ENCODE measurements at regions not wholly inside any gene's neighbourhood (a gene's known extent, or its start where the extent isn't known, plus 50 kb on each side); places are given as distances from the start of the nearest gene placed in this dataset.

GRCh38 chr10:4688601-4689000 is 137.4 kb upstream of the AKR1E2 start:
- no peak overlapping the region for H3K4me3 Mint-ChIP-seq
- ATAC-seq (ENCODE audit: low read depth): peak; percentile 51

GRCh38 chr10:4688168-4688567 is 137.8 kb upstream of the AKR1E2 start:
- peaks cover 5% of the 10 kb centered on the region for H3K4me1 Mint-ChIP-seq
- H3K4me3 Mint-ChIP-seq: no peak overlapping the region
- no peak for DNase-seq (ENCODE audit: low spot score in 2 of 2)
- peaks cover 7% of the 10 kb centered on the region for H3K27me3 Mint-ChIP-seq
- no peaks in the 10 kb centered on the region for H3K36me3 Mint-ChIP-seq
- no peak for ATAC-seq (ENCODE audit: low read depth)
- no peak overlapping the region for H3K27ac Mint-ChIP-seq
- peaks cover 3% of the 10 kb centered on the region for H3K9me3 Mint-ChIP-seq

More at GRCh38 chr10:4688601-4689000, 137.4 kb upstream of the AKR1E2 start:
- Mint-ChIP-seq H3K27me3 (peaks cover 7% of the 10 kb centered on the region), H3K9me3 (peaks cover 5% of the 10 kb centered on the region), H3K4me1 (peaks cover 5% of the 10 kb centered on the region), H3K27ac (no peak overlapping the region), H3K36me3 (no peaks in the 10 kb centered on the region)
- no peak for DNase-seq (ENCODE audit: low spot score in 2 of 2)

GRCh38 chr10:4687397-4687796 is 138.6 kb upstream of the AKR1E2 start:
- DNase-seq (ENCODE audit: low spot score in 2 of 2) (no peak), ATAC-seq (ENCODE audit: low read depth) (no peak)
- H3K4me1 Mint-ChIP-seq: peaks cover 5% of the 10 kb centered on the region
- no peak overlapping the region for H3K4me3 Mint-ChIP-seq
- H3K27ac Mint-ChIP-seq: no peak overlapping the region
- H3K36me3 Mint-ChIP-seq: no peaks in the 10 kb centered on the region
- peaks cover 3% of the 10 kb centered on the region for H3K9me3 Mint-ChIP-seq
- peaks cover 7% of the 10 kb centered on the region for H3K27me3 Mint-ChIP-seq

GRCh38 chr10:4686644-4686996 is 139.4 kb upstream of the AKR1E2 start:
- Mint-ChIP-seq H3K27ac (no peak overlapping the region), H3K27me3 (peaks cover 7% of the 10 kb centered on the region), H3K9me3 (peaks cover under 1% of the 10 kb centered on the region), H3K4me3 (no peak overlapping the region), H3K36me3 (no peaks in the 10 kb centered on the region), H3K4me1 (peaks cover 5% of the 10 kb centered on the region)
- ATAC-seq (ENCODE audit: low read depth) (no peak), DNase-seq (ENCODE audit: low spot score in 2 of 2) (no peak)

- DNase-seq (ENCODE audit: low spot score in 2 of 2): no peak
- no peak for ATAC-seq (ENCODE audit: low read depth)
- Mint-ChIP-seq H3K4me3 (no peak overlapping the region), H3K36me3 (no peaks in the 10 kb centered on the region), H3K27ac (no peak overlapping the region), H3K9me3 (no peaks in the 10 kb centered on the region), H3K4me1 (peaks cover 5% of the 10 kb centered on the region), H3K27me3 (peaks cover 7% of the 10 kb centered on the region)
Measured at GRCh38 chr10:4685904-4686643, 139.9 kb upstream of the AKR1E2 start.

- Mint-ChIP-seq H3K9me3 (no peaks in the 10 kb centered on the region), H3K36me3 (no peaks in the 10 kb centered on the region), H3K4me1 (peaks cover 5% of the 10 kb centered on the region), H3K4me3 (no peak overlapping the region), H3K27me3 (peaks cover 7% of the 10 kb centered on the region), H3K27ac (no peak overlapping the region)
- no peak for ATAC-seq (ENCODE audit: low read depth)
- DNase-seq (ENCODE audit: low spot score in 2 of 2): no peak
Measured at GRCh38 chr10:4685491-4685890, 140.5 kb upstream of the AKR1E2 start.

GRCh38 chr10:4684434-4684833 is 141.6 kb upstream of the AKR1E2 start:
- Mint-ChIP-seq H3K9me3 (no peaks in the 10 kb centered on the region), H3K4me3 (no peak overlapping the region), H3K36me3 (no peaks in the 10 kb centered on the region), H3K27ac (no peak overlapping the region), H3K27me3 (peaks cover 8% of the 10 kb centered on the region), H3K4me1 (peaks cover 5% of the 10 kb centered on the region)
- DNase-seq (ENCODE audit: low spot score in 2 of 2): no peak
- ATAC-seq (ENCODE audit: low read depth): no peak

- Mint-ChIP-seq H3K36me3 (no peaks in the 10 kb centered on the region), H3K27ac (no peak overlapping the region), H3K27me3 (peaks cover 6% of the 10 kb centered on the region), H3K4me1 (peaks cover 5% of the 10 kb centered on the region), H3K9me3 (no peaks in the 10 kb centered on the region), H3K4me3 (no peak overlapping the region)
- ATAC-seq (ENCODE audit: low read depth) (no peak), DNase-seq (ENCODE audit: low spot score in 2 of 2) (no peak)
Measured at GRCh38 chr10:4683838-4684237, 142.2 kb upstream of the AKR1E2 start.

GRCh38 chr10:4683137-4683536 is 142.9 kb upstream of the AKR1E2 start:
- H3K27me3 Mint-ChIP-seq: peaks cover 9% of the 10 kb centered on the region
- no peaks in the 10 kb centered on the region for H3K4me1 Mint-ChIP-seq
- H3K36me3 Mint-ChIP-seq: no peaks in the 10 kb centered on the region
- peak; percentile 66 for ATAC-seq (ENCODE audit: low read depth)
- H3K4me3 Mint-ChIP-seq: no peak overlapping the region
- no peak overlapping the region for H3K27ac Mint-ChIP-seq
- no peak for DNase-seq (ENCODE audit: low spot score in 2 of 2)
- H3K9me3 Mint-ChIP-seq: no peaks in the 10 kb centered on the region

- Mint-ChIP-seq H3K4me1 (no peaks in the 10 kb centered on the region), H3K4me3 (no peak overlapping the region), H3K27ac (no peak overlapping the region), H3K27me3 (peaks cover 8% of the 10 kb centered on the region), H3K9me3 (no peaks in the 10 kb centered on the region), H3K36me3 (no peaks in the 10 kb centered on the region)
- ATAC-seq (ENCODE audit: low read depth): no peak
- no peak for DNase-seq (ENCODE audit: low spot score in 2 of 2)
Measured at GRCh38 chr10:4678951-4679671, 146.9 kb upstream of the AKR1E2 start.

GRCh38 chr10:4678023-4678950 is 147.7 kb upstream of the AKR1E2 start:
- H3K27me3 Mint-ChIP-seq: peaks cover 12% of the 10 kb centered on the region
- no peaks in the 10 kb centered on the region for H3K4me1 Mint-ChIP-seq
- H3K9me3 Mint-ChIP-seq: no peaks in the 10 kb centered on the region
- DNase-seq (ENCODE audit: low spot score in 2 of 2) (no peak), ATAC-seq (ENCODE audit: low read depth) (no peak)
- no peaks in the 10 kb centered on the region for H3K36me3 Mint-ChIP-seq
- no peak overlapping the region for H3K4me3 Mint-ChIP-seq
- no peak overlapping the region for H3K27ac Mint-ChIP-seq

GRCh38 chr10:4677296-4678021 is 148.5 kb upstream of the AKR1E2 start:
- DNase-seq (ENCODE audit: low spot score in 2 of 2): no peak
- no peaks in the 10 kb centered on the region for H3K4me1 Mint-ChIP-seq
- no peak for ATAC-seq (ENCODE audit: low read depth)
- H3K4me3 Mint-ChIP-seq: no peak overlapping the region
- H3K9me3 Mint-ChIP-seq: no peaks in the 10 kb centered on the region
- H3K27me3 Mint-ChIP-seq: peaks cover 12% of the 10 kb centered on the region
- H3K27ac Mint-ChIP-seq: no peak overlapping the region
- no peaks in the 10 kb centered on the region for H3K36me3 Mint-ChIP-seq

- Mint-ChIP-seq H3K4me3 (no peak overlapping the region), H3K27ac (no peak overlapping the region), H3K9me3 (no peaks in the 10 kb centered on the region), H3K4me1 (no peaks in the 10 kb centered on the region), H3K36me3 (no peaks in the 10 kb centered on the region), H3K27me3 (peaks cover 12% of the 10 kb centered on the region)
- DNase-seq (ENCODE audit: low spot score in 2 of 2) (no peak), ATAC-seq (ENCODE audit: low read depth) (no peak)
Measured at GRCh38 chr10:4676566-4676965, 149.4 kb upstream of the AKR1E2 start.

Data from memory B cell (primary cell).